AG09319 (cell line): ENCODE measurements at regions not wholly inside any gene's neighbourhood (a gene's known extent, or its start where the extent isn't known, plus 50 kb on each side); places are given as distances from the start of the nearest gene placed in this dataset.

Source experiments
- DNase-seq: peaks from one replicate; pipeline ENCODE4 v3.0.0-alpha.2; 2010; ENCODE audit warnings: low read depth; ENCODE audit errors: extremely low read depth
- CTCF ChIP-seq: IDR thresholded peaks from 2 replicates; pipeline ENCODE4 v1.5.1; 2011; ENCODE audit warnings: low read depth, mild to moderate bottlenecking, inconsistent platforms, low read length, moderate library complexity

- no peak for TF ChIP-seq CTCF
Measured at GRCh38 chr6:78808933-78809332, 58.4 kb upstream of the IRAK1BP1 start.

GRCh38 chr6:78810146-78810545, 57.2 kb upstream of the IRAK1BP1 start:
- DNase-seq: peak; percentile 1

More at GRCh38 chr6:78808933-78809332, 58.4 kb upstream of the IRAK1BP1 start:
- no peak for DNase-seq

GRCh38 chr6:78810698-78811097, 56.7 kb upstream of the IRAK1BP1 start:
- TF ChIP-seq CTCF: no peak
- no peak for DNase-seq

More at GRCh38 chr6:78810146-78810545, 57.2 kb upstream of the IRAK1BP1 start:
- TF ChIP-seq CTCF: peak; percentile 64
